Activated CD4-positive, CD25-positive, alpha-beta regulatory T cell treated with anti-CD3 and anti-CD28 coated beads, Interleukin-2, amount 50 U/mL, for 24 hours (primary cell): ENCODE measurements at regions not wholly inside any gene's neighbourhood (a gene's known extent, or its start where the extent isn't known, plus 50 kb on each side); places are given as distances from the start of the nearest gene placed in this dataset.

Experiments used
- ATAC-seq, 2 donors: fragments of 150-1000 bp; cut with Tn5 transposase; one replicate each; pipeline ENCODE4 v1.10.0; 2021; ENCODE audit warnings: mild to moderate bottlenecking in 1 of 2, moderate library complexity in 1 of 2

DNA sequence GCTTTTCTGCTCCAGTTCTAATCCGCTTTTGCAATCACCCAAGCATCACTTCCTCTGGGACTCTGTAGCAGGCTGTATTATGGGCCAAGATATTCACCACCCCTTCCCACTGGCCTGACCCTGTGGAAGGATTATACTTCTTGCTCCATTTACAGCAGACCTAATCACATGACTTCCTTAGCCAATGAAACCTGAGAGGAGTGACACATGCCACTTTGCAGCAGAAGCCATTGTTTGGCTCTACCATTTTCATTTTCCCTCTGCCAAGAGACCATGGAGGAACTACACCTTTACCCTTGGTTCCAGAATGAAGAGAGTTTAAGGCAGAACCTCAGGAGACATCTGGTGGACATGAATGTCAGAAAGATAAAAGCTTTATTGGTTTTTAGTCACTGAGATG lies 134.9 kb upstream of the HSD17B12 start:
- ATAC-seq = no peak

DNA sequence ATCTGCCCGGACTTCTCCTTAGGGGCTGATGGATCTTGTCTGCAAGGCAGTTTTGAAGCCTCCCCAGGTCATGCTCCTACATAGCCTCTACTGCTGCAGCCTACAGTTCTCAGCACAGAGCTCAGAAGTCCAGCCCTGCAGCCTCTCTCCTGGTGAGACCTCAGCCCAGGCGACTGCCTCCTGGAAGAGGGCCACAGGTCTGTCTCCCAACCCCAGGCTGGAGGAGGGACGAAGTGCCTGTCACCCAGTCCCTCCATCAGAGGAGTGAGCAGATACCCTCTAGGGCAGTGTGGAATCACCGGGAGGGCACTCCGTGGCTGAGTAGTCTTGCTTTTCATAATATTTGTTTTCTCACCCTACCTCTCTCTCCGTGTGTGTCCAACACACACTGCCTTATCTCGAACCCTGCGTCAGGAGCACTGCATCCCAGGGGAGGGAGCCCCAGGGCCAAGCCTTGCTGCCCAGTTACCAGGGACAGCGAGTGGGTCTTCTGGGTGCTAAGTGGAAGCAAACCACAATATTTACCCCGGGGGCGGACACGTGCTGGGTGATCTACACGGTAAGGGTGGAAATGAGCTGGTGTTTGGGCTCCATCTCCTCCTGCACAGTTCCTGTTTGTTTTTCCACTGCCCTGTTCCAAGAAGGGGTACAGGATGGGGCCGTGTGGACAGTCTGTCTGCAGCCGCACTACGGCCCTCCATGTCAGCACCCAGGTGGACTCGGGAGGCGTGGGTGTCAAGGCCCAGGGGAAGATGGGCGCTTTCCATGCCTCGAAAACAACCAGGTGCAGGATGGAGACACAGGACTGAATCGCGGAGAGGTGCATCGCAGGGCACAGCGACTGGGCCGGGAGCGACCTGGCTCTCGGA lies 133.7 kb upstream of the HSD17B12 start:
- ATAC-seq = no peak

DNA sequence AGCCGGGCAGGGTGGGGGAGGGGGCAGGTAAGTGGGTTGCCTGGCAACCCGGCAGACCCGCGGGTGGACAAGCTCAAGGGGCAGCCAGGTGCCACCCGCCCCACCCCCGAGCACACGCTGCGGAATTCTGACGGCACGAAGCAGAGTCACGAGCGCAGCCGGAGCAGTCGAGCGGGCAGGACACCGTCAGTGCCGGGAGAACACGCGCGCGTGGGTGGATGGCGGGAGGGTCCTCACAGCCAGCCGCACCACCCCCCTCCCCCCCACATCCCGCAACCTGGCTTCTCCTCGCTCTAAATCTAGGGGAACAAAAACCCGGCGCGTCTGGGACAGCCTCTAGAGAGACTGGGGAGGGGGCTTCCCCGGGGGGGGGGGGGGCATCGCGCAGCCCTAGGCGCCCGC lies 133.1 kb upstream of the HSD17B12 start:
- no peak for ATAC-seq

DNA sequence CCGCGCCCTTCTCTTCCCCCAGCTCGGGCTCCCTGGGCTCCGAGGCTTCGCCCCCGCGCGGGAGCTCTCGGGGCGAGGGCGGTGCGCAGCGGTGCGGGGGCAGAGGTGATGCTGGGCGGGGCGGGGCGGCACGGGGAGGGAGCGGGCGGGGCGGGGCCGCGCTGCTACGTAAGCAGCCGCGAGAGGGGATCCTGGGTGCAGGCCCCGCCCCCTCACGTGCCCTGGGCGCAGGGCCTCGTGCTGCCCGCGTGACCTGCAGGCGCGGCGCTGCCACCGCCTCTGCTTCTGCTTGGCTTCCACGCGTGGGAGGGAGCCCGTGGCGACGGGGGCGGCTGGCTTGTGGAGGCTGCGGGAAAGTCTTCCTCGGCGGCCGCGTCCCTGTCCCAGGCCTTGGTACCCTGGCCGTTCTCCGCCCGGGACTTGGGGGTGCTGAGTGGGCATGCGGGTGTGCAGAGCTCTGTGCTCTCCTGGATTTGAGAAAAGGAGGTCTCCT lies 132.6 kb upstream of the HSD17B12 start:
- ATAC-seq = no peak

DNA sequence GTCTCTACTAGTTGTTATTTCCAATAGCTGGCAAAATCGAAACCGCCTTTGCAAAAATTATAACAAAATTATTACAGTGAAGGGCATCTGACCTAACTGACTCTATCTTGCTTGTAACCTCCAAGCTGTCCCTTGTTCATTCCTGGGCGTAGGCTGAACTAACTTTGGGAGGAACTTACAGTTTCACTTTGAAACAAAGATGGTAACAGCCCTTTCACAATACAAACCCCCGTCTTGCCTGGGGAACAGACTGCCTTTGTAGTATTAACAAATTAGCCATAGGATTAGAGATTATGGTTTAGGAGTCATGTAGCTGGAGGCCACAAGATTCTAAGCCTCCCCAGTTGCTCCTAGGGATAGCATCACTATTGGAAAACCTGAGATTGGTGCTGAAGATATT lies 131.6 kb upstream of the HSD17B12 start:
- no peak for ATAC-seq

DNA sequence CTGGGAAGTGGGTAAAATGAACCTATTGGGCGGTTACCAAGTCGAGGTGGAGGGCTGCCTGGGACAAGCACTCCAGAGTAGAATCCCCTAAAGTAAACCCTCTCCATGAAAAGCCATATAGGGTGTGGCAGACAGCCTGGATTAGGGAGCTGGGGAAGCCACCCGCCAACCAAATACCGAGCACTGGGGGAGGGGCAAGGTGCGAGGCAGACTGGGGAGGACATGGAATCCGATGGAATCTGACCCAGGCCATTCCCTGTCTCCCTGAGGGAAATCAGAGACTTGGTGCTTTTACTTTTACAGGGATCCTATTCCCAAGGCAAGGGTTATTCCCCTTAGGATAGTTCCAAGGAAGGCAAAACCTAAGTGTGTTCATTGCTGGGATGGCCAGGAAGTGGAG lies 130.9 kb upstream of the HSD17B12 start:
- no peak for ATAC-seq

DNA sequence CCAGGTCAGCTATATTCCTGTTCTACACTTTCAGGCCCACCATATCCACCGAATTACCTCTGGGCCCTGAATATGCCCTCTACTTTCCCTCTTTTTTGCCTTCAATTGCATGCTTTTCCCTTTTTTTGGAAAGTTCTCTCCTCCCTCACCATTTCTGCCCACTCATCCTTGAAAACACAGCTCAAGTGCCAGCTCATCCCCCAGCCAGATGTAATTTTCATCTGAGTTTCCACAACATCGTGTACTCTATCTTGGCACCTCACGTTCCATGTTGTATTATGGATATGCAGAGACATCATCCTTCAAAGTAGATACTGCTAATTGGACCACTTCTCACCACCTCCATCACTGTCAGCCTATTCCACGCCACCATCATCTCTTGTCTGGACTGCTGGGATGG lies 129.8 kb upstream of the HSD17B12 start:
- ATAC-seq = no peak

DNA sequence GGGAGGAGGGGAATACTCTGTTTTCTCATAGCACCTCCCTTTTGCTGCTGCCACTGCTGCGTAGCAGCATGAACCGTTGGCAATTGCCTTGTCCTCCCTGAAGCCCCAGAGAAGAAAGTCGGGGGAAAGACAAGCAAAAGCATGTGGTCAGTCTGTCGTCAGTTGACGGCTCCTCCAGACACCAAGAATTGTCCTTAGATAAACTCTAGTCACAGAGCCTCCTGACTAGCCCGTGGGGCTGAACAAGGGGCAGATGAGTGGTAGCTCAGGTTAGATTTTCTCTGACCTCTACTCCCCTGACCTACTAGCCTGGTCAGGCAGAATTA lies 126.4 kb upstream of the HSD17B12 start:
- ATAC-seq = no peak

DNA sequence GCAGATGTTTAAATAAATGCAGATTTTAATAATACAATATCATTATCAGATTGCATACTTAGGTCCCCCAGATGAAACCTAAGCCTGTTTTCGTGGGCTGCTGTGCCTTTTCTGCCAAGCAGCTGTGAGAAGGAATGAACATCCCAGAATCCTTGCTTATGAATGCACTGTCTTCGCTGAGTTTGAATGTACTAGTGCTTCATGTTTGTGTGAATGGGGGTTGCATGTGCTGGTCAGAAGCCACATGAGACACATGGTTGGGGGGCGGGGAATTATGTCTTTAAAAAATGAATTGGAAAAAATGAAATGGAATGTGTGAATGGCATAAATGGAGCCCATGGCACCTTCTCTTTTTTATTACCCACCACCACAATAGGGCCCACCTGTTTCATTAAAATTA lies 125.4 kb upstream of the HSD17B12 start:
- ATAC-seq = no peak

DNA sequence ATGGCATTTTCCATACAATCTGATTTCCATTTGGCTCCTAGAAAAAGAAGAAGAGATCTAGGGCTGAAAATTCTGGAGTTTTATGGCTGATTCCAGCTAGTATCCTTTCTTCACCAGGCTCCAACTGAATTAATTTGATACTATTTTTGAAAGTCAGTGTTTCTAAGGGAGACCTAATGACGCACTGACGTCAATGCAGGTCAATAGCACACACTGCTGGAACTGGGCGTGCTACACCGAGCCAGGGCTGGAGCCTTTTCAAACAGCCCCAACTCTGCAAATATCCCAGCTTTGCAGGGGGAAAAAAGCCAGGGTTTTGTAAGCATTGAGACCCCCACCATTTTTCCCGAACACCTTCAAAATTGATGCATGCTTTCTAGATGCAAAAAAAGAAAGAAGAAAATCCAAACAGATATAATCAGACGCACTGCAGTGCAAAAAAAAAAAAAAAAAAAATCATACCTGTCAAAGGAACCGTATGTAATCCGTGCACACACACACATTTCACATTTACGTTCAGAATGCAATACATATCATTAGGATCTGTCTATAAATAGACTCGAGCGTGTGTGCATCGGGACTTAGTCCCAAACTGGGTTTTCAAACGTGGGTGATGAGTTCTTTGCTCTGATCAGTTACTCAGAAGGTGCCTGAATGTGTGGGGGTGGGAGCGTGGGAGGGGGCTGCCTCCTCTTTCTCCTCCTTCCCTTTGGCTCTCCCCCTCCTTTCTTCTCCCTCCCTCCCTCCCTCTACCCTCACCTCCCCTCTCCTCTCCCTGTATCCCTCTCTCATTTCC lies 124.5 kb upstream of the HSD17B12 start:
- ATAC-seq = no peak

DNA sequence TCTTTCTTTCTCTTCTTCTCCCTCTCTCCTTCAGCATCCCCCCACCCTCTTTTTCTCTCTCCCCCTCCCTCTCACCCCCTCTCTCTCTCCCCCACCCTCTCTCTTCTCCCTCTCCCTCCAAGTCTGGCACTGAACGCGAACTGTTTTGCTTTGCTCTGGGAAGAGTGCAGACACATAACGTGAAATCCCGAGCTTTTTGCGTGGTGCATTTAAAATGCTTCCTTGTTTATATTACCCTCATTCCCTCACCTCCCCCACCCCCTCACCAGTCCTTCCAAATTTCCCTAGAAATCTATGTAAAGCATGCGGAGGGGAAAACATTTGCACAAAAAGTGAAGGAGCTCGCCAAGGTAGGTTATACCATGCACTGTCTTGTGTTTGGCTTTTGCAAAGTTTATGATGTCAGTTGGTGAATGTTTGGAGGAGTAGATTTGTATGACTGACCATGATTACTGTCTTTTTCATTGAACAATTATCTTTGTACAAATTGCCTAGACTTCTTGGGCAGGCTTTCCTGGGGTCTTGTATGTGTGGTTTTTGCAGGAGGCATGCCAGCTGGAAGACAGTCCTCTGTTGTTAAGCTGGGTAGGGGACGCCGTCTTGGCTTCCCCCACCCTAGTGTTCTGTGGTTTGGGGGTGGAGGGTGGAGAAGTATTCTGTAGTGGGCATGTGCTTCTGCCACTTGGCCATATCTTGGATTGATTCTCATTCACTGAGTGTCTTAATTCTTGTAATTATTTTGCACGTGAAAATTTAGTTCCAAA lies 123.7 kb upstream of the HSD17B12 start:
- ATAC-seq = no peak

DNA sequence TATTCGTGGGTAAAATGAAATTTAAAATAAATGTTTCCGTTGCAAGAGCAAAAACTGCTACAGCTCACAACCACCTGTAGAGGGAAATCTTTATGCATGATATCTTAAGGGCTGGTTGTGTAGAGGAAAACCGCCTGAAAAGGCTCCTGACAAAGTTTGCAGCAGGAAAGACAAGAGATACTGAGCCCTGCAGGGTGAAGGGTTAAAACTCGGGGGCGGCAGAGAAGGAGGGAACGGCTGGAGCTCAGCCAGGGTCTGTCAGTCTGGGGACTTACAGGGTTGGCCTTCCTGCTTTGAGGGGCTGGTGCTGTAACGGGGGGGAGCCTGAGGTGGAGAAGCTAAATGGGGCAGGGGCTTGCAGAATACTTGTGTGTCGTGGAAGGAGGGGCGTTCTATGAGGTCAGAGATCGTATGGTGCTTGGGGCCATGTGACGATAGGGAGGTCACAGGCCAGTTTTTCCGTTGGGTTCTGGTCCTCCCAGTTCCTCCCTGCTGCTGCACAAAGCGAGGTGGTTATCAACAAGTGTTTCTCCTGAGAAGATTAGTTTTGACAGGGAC lies 122.9 kb upstream of the HSD17B12 start:
- no peak for ATAC-seq

DNA sequence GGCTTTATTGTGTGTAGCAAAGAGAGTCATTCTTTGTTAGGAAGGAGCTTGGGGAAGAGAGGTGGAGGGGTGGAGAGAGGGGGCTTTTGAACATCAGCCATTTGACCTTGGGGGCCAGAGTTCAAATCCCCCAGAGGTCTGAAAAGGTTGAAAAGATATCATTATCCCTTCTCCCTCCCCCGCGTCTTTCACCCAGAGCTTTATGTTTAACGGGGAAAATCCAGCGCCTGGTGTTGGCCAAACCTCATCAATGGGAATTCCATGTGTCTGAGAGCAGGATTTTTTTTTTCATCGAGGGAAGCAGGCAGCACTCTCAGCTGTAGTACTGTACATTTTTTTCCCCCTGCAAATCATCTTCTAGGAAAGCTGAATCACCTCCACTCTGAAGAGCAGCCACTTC lies 122.4 kb upstream of the HSD17B12 start:
- no peak for ATAC-seq

DNA sequence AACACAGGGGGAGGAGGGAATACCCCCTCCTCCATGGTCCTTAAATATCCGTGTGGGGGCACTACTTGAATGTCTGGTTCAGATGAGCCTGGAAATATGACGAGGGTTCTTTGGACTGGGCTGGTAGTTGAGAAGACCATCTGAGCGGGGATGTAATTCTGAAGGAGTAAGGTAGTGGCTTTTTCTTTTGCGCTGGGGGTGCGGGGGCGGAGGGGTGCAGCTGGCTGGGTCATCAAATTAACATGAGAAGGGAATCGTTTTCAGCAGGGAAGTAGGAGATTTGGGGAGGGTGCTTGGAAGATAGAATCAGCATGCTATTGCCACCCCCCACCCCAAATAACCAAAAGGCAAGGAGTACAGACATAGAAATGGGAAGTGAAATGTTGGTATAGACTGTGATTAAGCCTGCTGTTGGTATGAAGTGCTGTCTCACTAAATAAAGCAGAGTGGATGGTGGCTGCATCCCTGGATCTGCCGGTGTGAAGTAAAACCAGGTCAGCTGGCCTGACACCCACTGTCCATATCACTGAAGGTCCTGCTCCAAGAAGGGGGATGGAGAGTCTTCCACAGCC lies 121.9 kb upstream of the HSD17B12 start:
- no peak for ATAC-seq

DNA sequence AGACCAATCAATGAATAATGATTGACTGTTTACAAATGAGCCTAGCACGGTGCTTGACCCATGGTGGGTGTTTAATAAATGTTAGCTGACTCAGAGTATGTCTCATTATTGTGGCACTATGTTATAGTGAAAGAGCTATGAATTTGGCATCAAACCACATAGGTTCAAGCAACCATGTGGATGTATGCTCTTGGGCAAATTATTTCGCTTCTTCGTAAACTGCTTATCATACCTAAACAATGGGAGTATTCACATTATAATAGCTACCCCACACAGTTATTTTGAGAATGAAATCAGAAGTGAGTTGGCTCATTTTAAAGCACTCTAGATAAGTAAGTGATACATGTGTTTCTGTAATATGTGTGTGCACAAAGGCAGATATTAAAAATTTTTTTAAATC lies 118.7 kb upstream of the HSD17B12 start:
- no peak for ATAC-seq

DNA sequence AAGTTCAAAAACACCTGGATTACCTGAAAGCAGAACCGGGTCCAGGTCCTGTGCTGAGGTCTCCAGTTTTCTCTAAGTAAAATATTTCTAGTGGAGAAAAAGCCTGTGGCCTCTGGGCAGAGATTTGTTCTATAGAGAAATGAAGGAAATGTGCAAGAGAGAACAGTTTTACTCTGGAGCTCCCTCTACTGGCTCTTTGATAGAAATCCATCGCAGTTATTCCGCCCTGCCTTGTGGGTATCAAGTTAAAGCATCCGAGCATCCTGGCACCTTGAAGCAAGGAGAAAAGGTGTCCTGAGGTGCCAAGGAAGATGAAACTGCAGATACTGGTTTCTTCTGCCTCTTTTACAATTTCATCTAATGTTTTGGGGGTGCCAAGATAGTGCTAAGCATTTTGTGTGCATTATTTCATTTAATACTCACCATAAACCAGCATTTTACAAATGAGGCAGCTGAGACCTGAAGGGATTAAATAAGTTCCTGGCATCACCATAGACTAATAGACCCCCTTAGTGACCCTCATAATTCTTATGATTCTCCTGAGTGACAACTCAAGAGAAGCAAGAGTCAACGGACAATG lies 113.1 kb upstream of the HSD17B12 start:
- ATAC-seq = no peak

DNA sequence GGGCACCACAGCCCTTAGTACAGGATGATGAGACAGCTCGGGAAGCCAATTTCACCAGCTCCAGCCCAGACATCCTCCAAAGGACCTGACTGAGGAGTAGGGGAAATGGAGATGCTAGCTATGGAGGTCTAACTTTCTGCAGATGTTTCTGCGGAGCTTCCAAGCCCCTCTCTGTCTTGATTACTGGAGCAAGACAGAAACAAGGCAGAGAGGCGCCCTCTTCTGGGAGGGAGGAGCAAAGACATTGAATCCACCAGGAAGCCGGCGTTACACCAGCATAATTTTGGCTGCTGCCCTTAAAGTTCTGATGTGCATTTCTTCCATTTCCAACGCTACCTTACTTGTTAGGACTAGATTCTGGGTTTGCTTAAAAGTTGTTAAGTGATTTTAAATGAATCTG lies 107.3 kb upstream of the HSD17B12 start:
- ATAC-seq = no peak

DNA sequence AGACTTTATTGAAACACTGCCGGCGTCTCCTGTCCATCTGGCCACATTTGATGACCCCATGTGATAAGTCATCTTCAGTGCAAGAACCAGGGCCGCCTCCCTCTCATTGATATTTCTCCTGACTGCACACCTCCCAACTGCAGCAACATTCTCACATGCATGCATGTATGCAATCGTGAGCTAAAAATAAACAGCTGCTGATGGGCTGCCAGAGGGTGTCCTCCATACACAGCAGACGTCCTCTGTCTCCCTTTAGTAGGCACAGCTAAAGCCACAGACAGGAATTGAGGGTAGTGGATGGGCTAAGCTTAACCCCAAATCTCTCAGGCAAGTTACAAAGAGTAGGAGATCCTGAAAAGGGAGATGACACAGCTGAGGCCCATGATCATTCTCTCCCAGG lies 106.7 kb upstream of the HSD17B12 start:
- ATAC-seq = no peak

DNA sequence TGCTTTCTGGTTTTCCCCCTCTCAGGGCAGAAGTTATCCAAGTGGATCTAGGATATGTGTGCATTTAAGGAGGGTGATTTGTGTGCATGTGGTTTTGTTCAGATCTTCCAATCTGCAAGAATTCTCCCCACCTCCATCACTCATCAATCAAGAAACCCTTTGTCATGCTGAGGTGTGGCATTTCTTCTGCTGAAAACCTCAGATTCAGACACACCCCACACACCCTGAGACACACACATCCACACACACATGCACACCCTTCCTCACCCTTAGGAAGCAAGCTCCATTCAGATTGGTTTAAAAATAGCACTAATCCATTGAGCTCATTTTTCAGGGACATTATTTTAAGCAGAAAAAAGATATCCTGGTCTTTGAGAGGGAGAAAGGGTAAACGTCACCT lies 106.1 kb upstream of the HSD17B12 start:
- no peak for ATAC-seq

DNA sequence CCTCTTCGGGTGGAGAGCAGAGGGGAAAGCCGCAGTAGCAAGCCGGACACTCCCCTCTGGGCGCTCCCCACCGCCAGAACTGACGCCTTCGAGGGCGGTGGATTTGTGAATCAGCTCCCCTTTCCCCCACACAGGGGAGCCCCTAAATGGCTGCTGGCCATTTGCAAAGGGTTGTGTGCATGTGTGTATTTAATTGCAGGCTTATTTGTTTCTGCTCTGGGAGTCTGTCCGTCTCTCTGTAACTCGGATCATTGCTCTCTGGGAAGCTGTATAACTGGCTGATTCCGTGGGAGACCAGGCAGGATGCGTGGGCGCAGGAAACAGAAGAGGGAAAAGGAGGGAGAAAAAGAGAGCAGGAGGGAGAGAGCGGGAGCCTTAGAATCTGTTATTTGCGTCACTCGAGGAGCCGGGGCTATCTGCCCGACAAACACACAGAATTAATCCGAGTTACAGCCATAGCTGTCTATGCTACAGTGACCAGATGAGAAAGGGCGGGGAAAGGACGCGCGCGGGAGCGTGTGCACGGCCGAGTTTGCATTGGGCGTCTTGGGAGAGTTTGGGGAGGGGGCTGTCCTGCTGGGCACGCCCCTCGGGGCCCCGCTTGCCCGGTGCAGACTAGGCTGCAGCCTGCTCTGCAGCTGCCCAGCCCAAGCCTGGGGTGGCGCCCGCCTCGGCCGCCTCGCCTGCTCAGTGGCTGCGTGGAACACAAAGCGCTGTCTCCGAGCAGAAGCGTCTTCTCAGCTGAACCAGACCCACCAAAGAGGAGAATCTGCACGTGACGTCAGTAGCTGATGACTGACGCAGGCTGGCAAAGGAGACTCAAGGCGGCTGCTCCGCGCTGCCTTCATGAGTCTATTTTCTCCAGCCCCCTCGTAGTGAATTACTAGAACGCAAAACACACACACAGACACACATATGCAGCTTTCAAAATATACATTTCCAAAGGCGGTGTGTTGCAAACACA lies 105.3 kb upstream of the HSD17B12 start:
- ATAC-seq = no peak

DNA sequence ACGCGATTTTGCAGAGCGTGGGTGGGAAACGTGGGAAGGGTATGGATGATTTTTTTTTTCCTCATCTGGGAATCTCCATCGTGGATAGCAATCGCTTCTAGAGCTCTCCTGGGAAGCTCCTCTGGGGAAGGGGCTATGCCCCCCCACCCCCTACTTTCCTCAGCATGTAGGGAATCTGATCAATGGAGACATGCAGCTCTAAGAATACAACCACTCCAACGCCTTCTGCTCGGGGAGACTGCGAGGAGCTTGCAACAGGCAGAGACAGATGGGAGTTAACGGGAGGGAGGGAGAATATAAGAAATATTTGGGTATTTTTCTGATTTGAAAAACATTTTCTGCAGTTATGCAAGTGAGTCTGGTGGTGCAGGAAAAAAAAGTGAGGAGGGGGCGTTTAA lies 104.6 kb upstream of the HSD17B12 start:
- ATAC-seq = no peak
